H1 (cell line): ENCODE measurements at regions not wholly inside any gene's neighbourhood (a gene's known extent, or its start where the extent isn't known, plus 50 kb on each side); places are given as distances from the start of the nearest gene placed in this dataset.

Experiments used
- CTCF ChIA-PET: fragments of 300-600 bp; sonication (Branson Sonifier 250); formaldehyde crosslinking; loops from one replicate; lab custom pipeline; 2021; ENCODE audit not compliant: partially characterized antibody; lab: Charles Lee
- POLR2A ChIA-PET: fragments of 300-600 bp; sonication (Branson Sonifier 250); formaldehyde crosslinking; loops from one replicate; lab custom pipeline; 2021; ENCODE audit warnings: inconsistent platforms; ENCODE audit not compliant: partially characterized antibody; lab: Charles Lee
- DNase-seq, 2 experiments: peaks; one replicate each; pipeline versions ENCODE4 v3.0.0 to v3.0.0-alpha.2; 2010 to 2022; ENCODE audit warnings: low spot score in 2 of 2, low read depth in 1 of 2, mixed read lengths in 1 of 2
- FAIRE-seq: peaks from 2 replicates; lab custom pipeline; 2011; peaks lifted over from hg19 to GRCh38; lab: Jason Lieb, UNC
- H2AFZ ChIP-seq: 2 replicates; pipeline ENCODE4 v1.8.1; 2012; ENCODE audit warnings: low read length, inconsistent platforms
- H2AK5ac ChIP-seq: 2 replicates; pipeline ENCODE4 v1.6.1; 2013; ENCODE audit warnings: low read depth, low read length
- H2BK120ac ChIP-seq: replicated peaks from 2 replicates; pipeline ENCODE3; 2013; ENCODE audit warnings: low read depth, low read length, inconsistent platforms
- H2BK12ac ChIP-seq: 2 replicates; pipeline ENCODE4 v1.6.1; 2013; ENCODE audit warnings: low read depth, low read length
- H2BK15ac ChIP-seq: 2 replicates; pipeline ENCODE4 v1.6.1; 2013; ENCODE audit warnings: low read length
- H2BK20ac ChIP-seq: 2 replicates; pipeline ENCODE4 v1.6.1; 2013; ENCODE audit warnings: low read length
- H2BK5ac ChIP-seq: 2 replicates; pipeline ENCODE4 v1.6.1; 2013; ENCODE audit warnings: low read depth, low read length
- H3K14ac ChIP-seq: 2 replicates; pipeline ENCODE4 v1.6.1; 2013; ENCODE audit warnings: inconsistent platforms; ENCODE audit not compliant: insufficient read length
- H3K18ac ChIP-seq: 2 replicates; pipeline ENCODE4 v1.6.1; 2013; ENCODE audit warnings: low read length; ENCODE audit errors: extremely low read depth
- H3K23ac ChIP-seq: 2 replicates; pipeline ENCODE4 v1.6.1; 2013; ENCODE audit warnings: inconsistent platforms; ENCODE audit not compliant: insufficient read length
- H3K23me2 ChIP-seq: 2 replicates; pipeline ENCODE4 v1.6.1; 2013; ENCODE audit warnings: low read depth, low read length
- H3K27ac ChIP-seq: 2 replicates; pipeline ENCODE4 v1.6.1; 2011; ENCODE audit warnings: low read depth, low read length, inconsistent platforms
- H3K27me3 ChIP-seq, 4 experiments: replicated peaks in 1 of 4; 1 replicate in 1 of 4; 2 replicates in 3 of 4; pipeline versions ENCODE4 v1.6.1 to v1.8.1; 2011 to 2013; ENCODE audit warnings: low read length in 3 of 4, mild to moderate bottlenecking in 3 of 4, inconsistent platforms in 2 of 4, mixed read lengths in 2 of 4, moderate library complexity in 1 of 4; ENCODE audit not compliant: control insufficient read depth in 3 of 4, insufficient read depth in 3 of 4; ENCODE audit errors: extremely low read depth in 1 of 4
- H3K36me3 ChIP-seq, 4 experiments: 2 replicates each; pipeline versions ENCODE4 v1.6.1 to v1.8.1; 2011 to 2013; ENCODE audit warnings: mild to moderate bottlenecking in 4 of 4, low read length in 3 of 4, moderate library complexity in 2 of 4, control low read depth in 1 of 4, inconsistent platforms in 1 of 4; ENCODE audit not compliant: insufficient read depth in 4 of 4, control insufficient read depth in 2 of 4
- H3K4ac ChIP-seq: replicated peaks from 2 replicates; pipeline ENCODE3; 2013; ENCODE audit warnings: low read length, low read depth, mixed read lengths, inconsistent platforms; ENCODE audit not compliant: insufficient read length
- H3K4me1 ChIP-seq, 4 experiments: replicated peaks in 1 of 4; 1 replicate in 1 of 4; 2 replicates in 3 of 4; pipeline versions ENCODE4 v1.6.1 to v1.8.1; 2011 to 2013; ENCODE audit warnings: low read length in 3 of 4, inconsistent platforms in 2 of 4, mixed read lengths in 1 of 4; ENCODE audit not compliant: insufficient read depth in 4 of 4, control insufficient read depth in 3 of 4
- H3K4me2 ChIP-seq, 2 experiments: 2 replicates each; pipeline versions ENCODE4 v1.6.1 to v1.8.1; 2011 to 2013; ENCODE audit warnings: low read depth in 2 of 2, low read length in 2 of 2, control low read depth in 1 of 2, inconsistent platforms in 1 of 2, mild to moderate bottlenecking in 1 of 2; ENCODE audit not compliant: insufficient read depth in 1 of 2
- H3K4me3 ChIP-seq, 4 experiments: fragments of 200-600, 300-600 bp in 1 of 4; sonication (generic), shearing (Covaris generic), sonication (Bioruptor Twin) in 1 of 4; 2 replicates each; pipeline versions ENCODE4 v1.5.1 to v1.8.1; 2011 to 2016; ENCODE audit warnings: low read length in 4 of 4, low read depth in 3 of 4, control low read depth in 2 of 4, inconsistent platforms in 2 of 4, mild to moderate bottlenecking in 2 of 4, mixed read lengths in 1 of 4, moderate library complexity in 1 of 4; ENCODE audit not compliant: insufficient read depth in 2 of 4; ENCODE audit errors: extremely low read depth in 1 of 4
- H3K56ac ChIP-seq: replicated peaks from 2 replicates; pipeline ENCODE3; 2013; ENCODE audit warnings: low read depth, mild to moderate bottlenecking, mixed read lengths, low read length, inconsistent platforms; ENCODE audit not compliant: insufficient read length
- H3K79me1 ChIP-seq: 2 replicates; pipeline ENCODE4 v1.6.1; 2013; ENCODE audit warnings: low read depth, low read length, control low read depth
- H3K79me2 ChIP-seq, 2 experiments: 2 replicates each; pipeline versions ENCODE4 v1.6.1 to v1.8.1; 2012 to 2013; ENCODE audit warnings: low read length in 2 of 2, mild to moderate bottlenecking in 2 of 2, inconsistent platforms in 1 of 2; ENCODE audit not compliant: insufficient read depth in 2 of 2, control insufficient read depth in 1 of 2
- H3K9ac ChIP-seq, 4 experiments: replicated peaks in 1 of 4; 1 replicate in 1 of 4; 2 replicates in 3 of 4; pipeline versions ENCODE4 v1.6.1 to v1.8.1; 2011 to 2013; ENCODE audit warnings: low read depth in 3 of 4, low read length in 3 of 4, control low read depth in 2 of 4, mild to moderate bottlenecking in 2 of 4, moderate library complexity in 2 of 4, inconsistent platforms in 1 of 4; ENCODE audit errors: extremely low read depth in 1 of 4
- H3K9me3 ChIP-seq, 2 experiments: 2 replicates each; pipeline versions ENCODE4 v1.6.1 to v1.8.1; 2012 to 2013; ENCODE audit warnings: mild to moderate bottlenecking in 2 of 2, moderate library complexity in 2 of 2, control low read depth in 1 of 2, inconsistent platforms in 1 of 2, low read depth in 1 of 2, low read length in 1 of 2, mixed read lengths in 1 of 2; ENCODE audit not compliant: insufficient read depth in 2 of 2
- H4K20me1 ChIP-seq, 2 experiments: replicated peaks in 1 of 2; 2 replicates each; pipeline versions ENCODE3 to v1.8.1; 2011 to 2013; ENCODE audit warnings: inconsistent platforms in 2 of 2, low read length in 2 of 2, mild to moderate bottlenecking in 1 of 2; ENCODE audit not compliant: insufficient read depth in 2 of 2, control insufficient read depth in 1 of 2
- H4K5ac ChIP-seq: 2 replicates; pipeline ENCODE4 v1.6.1; 2013; ENCODE audit warnings: low read length, low read depth, mixed read lengths, inconsistent platforms; ENCODE audit not compliant: insufficient read length
- H4K8ac ChIP-seq: 2 replicates; pipeline ENCODE4 v1.8.0; 2013; ENCODE audit warnings: mild to moderate bottlenecking, moderate library complexity, low read length, inconsistent platforms; ENCODE audit not compliant: insufficient read depth; ENCODE audit errors: extremely low read depth
- H4K91ac ChIP-seq: replicated peaks from 2 replicates; pipeline ENCODE3; 2013; ENCODE audit warnings: low read length, mixed read lengths, inconsistent platforms; ENCODE audit not compliant: insufficient read length
- BACH1 ChIP-seq: IDR thresholded peaks from 2 replicates; pipeline ENCODE4 v1.6.1; 2012; ENCODE audit warnings: low read length, improper control_type of control experiment
- HDAC6 ChIP-seq: IDR thresholded peaks from one replicate; pipeline ENCODE4 v1.7.1; 2012; ENCODE audit warnings: low read depth, mild to moderate bottlenecking, inconsistent platforms, low read length, moderate library complexity
- JUND ChIP-seq: IDR thresholded peaks from 2 replicates; pipeline ENCODE4 v1.6.1; 2011; ENCODE audit warnings: mild to moderate bottlenecking, improper control_type of control experiment, low read length
- KDM4A ChIP-seq: IDR thresholded peaks from one replicate; pipeline ENCODE4 v1.7.1; 2012; ENCODE audit warnings: low read depth, mild to moderate bottlenecking, moderate library complexity, low read length, inconsistent platforms; ENCODE audit not compliant: severe bottlenecking
- RXRA ChIP-seq: IDR thresholded peaks from 2 replicates; pipeline ENCODE4 v1.6.1; 2011; ENCODE audit warnings: low read depth, mild to moderate bottlenecking, low read length, moderate library complexity; ENCODE audit not compliant: insufficient read depth
- SAP30 ChIP-seq: fragments of 300-600 bp; sonication (generic); IDR thresholded peaks from 2 replicates; pipeline ENCODE4 v1.7.1; 2012; ENCODE audit warnings: low read length, moderate library complexity, mild to moderate bottlenecking, inconsistent platforms; ENCODE audit not compliant: insufficient read depth, insufficient replicate concordance
- SIN3A ChIP-seq, 2 experiments: IDR thresholded peaks in 1 of 2; conservative IDR thresholded peaks in 1 of 2; 2 replicates each; pipeline ENCODE4 v1.6.1; 2011 to 2012; ENCODE audit warnings: low read length in 2 of 2, improper control_type of control experiment in 1 of 2, low read depth in 1 of 2, mild to moderate bottlenecking in 1 of 2
- SP1 ChIP-seq: IDR thresholded peaks from 2 replicates; pipeline ENCODE4 v1.6.1; 2011; ENCODE audit warnings: low read depth, low read length
- SP4 ChIP-seq: IDR thresholded peaks from 2 replicates; pipeline ENCODE4 v1.6.1; 2012; ENCODE audit warnings: low read length, inconsistent platforms
- TCF12 ChIP-seq: IDR thresholded peaks from 2 replicates; pipeline ENCODE4 v1.6.1; 2011; ENCODE audit warnings: low read depth, mild to moderate bottlenecking, low read length
- WGBS, 2 experiments: shearing (Covaris generic) in 1 of 2; methylation state at CpG; one replicate each; pipeline versions ENCODE4 v1.1.6 to v1.1.7; 2013 to 2015; ENCODE audit warnings: low lambda C conversion rate in 2 of 2, mixed read lengths in 2 of 2, inconsistent platforms in 1 of 2, low coverage in 1 of 2, missing lambda C conversion rate in 1 of 2; ENCODE audit not compliant: insufficient replicate concordance in 2 of 2, insufficient coverage in 1 of 2, insufficient read length in 1 of 2; ENCODE audit errors: extremely low coverage in 1 of 2, missing lambda C conversion rate in 1 of 2; 5-methylcytosine and 5-hydroxymethylcytosine counted together

DNA sequence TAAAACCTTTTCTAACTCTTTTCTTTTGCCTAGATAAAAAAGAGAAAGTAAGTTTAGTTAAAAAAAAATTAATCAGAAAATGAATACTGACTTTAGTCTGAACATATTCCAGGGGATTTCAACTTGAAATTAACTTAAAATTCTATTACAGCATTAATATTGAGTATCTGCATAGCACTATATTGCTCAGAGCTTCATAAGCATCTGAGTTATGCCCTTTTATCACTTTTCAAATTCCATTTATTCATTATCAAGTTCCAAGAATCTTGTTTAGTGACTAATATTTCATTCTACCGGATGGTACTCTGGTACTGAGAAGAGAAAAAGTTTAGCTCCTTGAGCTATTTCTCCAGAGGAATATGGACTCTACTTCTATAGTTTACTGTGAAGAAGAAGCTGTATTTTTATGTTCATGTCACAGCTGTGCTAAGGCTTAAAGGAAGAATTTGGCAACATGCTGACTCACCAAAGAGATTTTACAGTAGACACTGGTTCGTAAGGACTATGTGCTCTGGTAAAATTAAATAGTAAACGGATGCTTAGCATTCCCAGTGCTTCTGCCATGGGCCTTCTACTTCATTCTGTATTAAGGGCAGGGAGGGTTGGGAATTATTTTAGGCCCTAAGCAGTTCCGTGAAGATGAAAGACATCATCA, 285.2 kb upstream of the SEMA6A start:
- H4K8ac ChIP-seq, result no peak overlapping the region
- H3K4me1 ChIP-seq, result peaks cover 8 to 22% (median 14%) of the 10 kb centered on the region in 4 experiments
- no peak overlapping the region for H2BK12ac ChIP-seq
- no peak overlapping the region for H3K14ac ChIP-seq
- no peak overlapping the region for H2BK120ac ChIP-seq
- H3K4ac ChIP-seq, result no peak overlapping the region
- H3K27me3 ChIP-seq, result no peaks in the 10 kb centered on the region
- H3K9me3 ChIP-seq, result no peaks in the 10 kb centered on the region
- ChIA-PET POLR2A (interaction anchor here (0.7 kb wide), 1 partner anchor 86 kb away, joined by 5 read pairs; no protein-coding TSS in a partner anchor), CTCF (interaction anchor here (1.3 kb wide), 1 partner anchor 24 kb away, joined by 3 read pairs; no protein-coding TSS in a partner anchor)
- no peak overlapping the region for H4K5ac ChIP-seq
- H3K9ac ChIP-seq, result no peak overlapping the region
- FAIRE-seq, result no peak
- 0 out of 2 replicates have a peak overlapping the region, but pooled peaks have one; percentile 50 for H2BK20ac ChIP-seq
- TF ChIP-seq RXRA, result no peak
- TF ChIP-seq KDM4A, result no peak
- no peak for TF ChIP-seq BACH1
- no peak for TF ChIP-seq JUND
- TF ChIP-seq SAP30, result no peak
- no peak for TF ChIP-seq SIN3A (conservative IDR thresholded peaks at IDR 0.05 in 1 of 2, IDR thresholded peaks at IDR 0.05 in 1 of 2; ENCODE audit: low read depth in 1 of 2, low read length in 2 of 2)
- no peak for TF ChIP-seq HDAC6
- TF ChIP-seq TCF12, result no peak
- no peak for TF ChIP-seq SP1
- TF ChIP-seq SP4, result no peak
- H2BK5ac ChIP-seq, result no peak overlapping the region; the same call in 1 of the 2 replicates
- H3K79me1 ChIP-seq, result no peaks in the 10 kb centered on the region
- H3K79me2 ChIP-seq, result no peaks in the 10 kb centered on the region
- H3K27ac ChIP-seq, result no peak overlapping the region
- no peak overlapping the region for H3K18ac ChIP-seq
- H2AFZ ChIP-seq, result no peak overlapping the region
- no peak overlapping the region for H4K91ac ChIP-seq
- H3K56ac ChIP-seq, result no peak overlapping the region
- no peaks in the 10 kb centered on the region for H4K20me1 ChIP-seq
- H3K4me3 ChIP-seq, result no peak overlapping the region
- no peak overlapping the region; the same call in 1 of the 2 replicates for H2AK5ac ChIP-seq
- DNase-seq, result no peak
- WGBS, 2 experiments, result 83% methylated on average over 4 of the region's 4 CpGs; no CpG with 5 or more reads in 1 of the 2 experiments
- no peaks in the 10 kb centered on the region for H3K36me3 ChIP-seq
- H3K23me2 ChIP-seq, result no peaks in the 10 kb centered on the region; the same call in 1 of the 2 replicates
- H2BK15ac ChIP-seq, result peak overlapping the region; percentile 12; the same call in 1 of the 2 replicates
- no peak overlapping the region for H3K23ac ChIP-seq
- H3K4me2 ChIP-seq, result no peak overlapping the region
